ENCODE measurements at regions not wholly inside any gene's neighbourhood (a gene's known extent, or its start where the extent isn't known, plus 50 kb on each side); places are given as distances from the start of the nearest gene placed in this dataset.

GRCh38 chr2:53505826-53506225 lies 261.8 kb upstream of the CHAC2 start:
- intact Hi-C loops (cut with micrococcal nuclease; ENCODE audit: unreplicated experiment) (no loop called here), in situ Hi-C loops (cut with MboI) (no loop called here)
- TF ChIP-seq MEF2B (IDR thresholded peaks at IDR 0.05; ENCODE audit: partially characterized antibody, poor library complexity, severe bottlenecking), result no peak
- no peak for TF ChIP-seq CHD2 (IDR thresholded peaks at IDR 0.05; ENCODE audit: borderline replicate concordance, low read depth, low read length)
- TF ChIP-seq ZNF384 (IDR thresholded peaks at IDR 0.05; ENCODE audit: borderline replicate concordance, low read depth, low read length), result no peak
- TF ChIP-seq CTCF (IDR thresholded peaks at IDR 0.05 in 2 of 3, conservative IDR thresholded peaks at IDR 0.05 in 1 of 3; ENCODE audit: control insufficient read depth in 2 of 3, extremely low read depth in 1 of 3, insufficient read depth in 1 of 3, low read depth in 3 of 3, low read length in 3 of 3), result no peak
- no peak for TF ChIP-seq RELA (IDR thresholded peaks at IDR 0.05; ENCODE audit: borderline replicate concordance, partially characterized antibody)
- no peak for TF ChIP-seq ATF3 (IDR thresholded peaks at IDR 0.05; ENCODE audit: borderline replicate concordance, extremely low read depth, low read depth, low read length)
- TF ChIP-seq EED (IDR thresholded peaks at IDR 0.05; ENCODE audit: low read depth), result no peak
- TF ChIP-seq ZNF622 (IDR thresholded peaks at IDR 0.05), result no peak
- TF ChIP-seq KAT2A (conservative IDR thresholded peaks at IDR 0.05; ENCODE audit: control insufficient read depth, low read depth, low read length), result no peak
- TF ChIP-seq MTA3 (IDR thresholded peaks at IDR 0.05; ENCODE audit: borderline replicate concordance, low read length), result no peak
- no peak for TF ChIP-seq SREBF1 (IDR thresholded peaks at IDR 0.05; ENCODE audit: low read length)
- TF ChIP-seq HDAC2 (IDR thresholded peaks at IDR 0.05), result no peak
- no peak for TF ChIP-seq SIX5 (IDR thresholded peaks at IDR 0.05; ENCODE audit: low read depth, low read length, severe bottlenecking)
- no peak for TF ChIP-seq CREB1 (IDR thresholded peaks at IDR 0.05; ENCODE audit: low read depth)
- TF ChIP-seq TAF1 (IDR thresholded peaks at IDR 0.05; ENCODE audit: borderline replicate concordance, low read depth, low read length), result no peak
- no peak for TF ChIP-seq SRF (IDR thresholded peaks at IDR 0.05; ENCODE audit: low read depth in 2 of 2, low read length in 2 of 2)
- TF ChIP-seq BMI1 (IDR thresholded peaks at IDR 0.05; ENCODE audit: borderline replicate concordance), result no peak
- no peak overlapping the region for H3K27ac ChIP-seq (ENCODE audit: control insufficient read depth, insufficient read depth)
- ATAC-seq, result no peak
- H3K4me3 ChIP-seq, result no peak overlapping the region
- no peaks in the 10 kb centered on the region for H3K4me1 ChIP-seq (ENCODE audit: control insufficient read depth, insufficient read depth, low read length)
- ChIA-PET POLR2A (no interaction called here), CTCF (no interaction called here), SMC1A (ENCODE audit: uncharacterized antibody, unreplicated experiment) (no interaction called here), RAD21 (ENCODE audit: unreplicated experiment) (no interaction called here)
- FAIRE-seq, result no peak
- no peaks in the 10 kb centered on the region; a peak in 1 of 4 replicates for H3K27me3 ChIP-seq (replicated peaks in 1 of 2; ENCODE audit: control insufficient read depth in 2 of 2, insufficient read depth in 2 of 2, low read length in 1 of 2)
- H3K36me3 ChIP-seq (ENCODE audit: control insufficient read depth in 2 of 2, insufficient read depth in 2 of 2, low read length in 1 of 2), result no peaks in the 10 kb centered on the region
- BruUV-seq (replicated peaks), result no TSS peak
- no peak for DNase-seq (ENCODE audit: low read depth, low spot score)
- 58% methylated on average over 3 of the region's 3 CpGs for WGBS (ENCODE audit: insufficient coverage, insufficient replicate concordance, low lambda C conversion rate, missing lambda C conversion rate)
- H4K20me1 ChIP-seq (ENCODE audit: control insufficient read depth, insufficient read depth), result no peaks in the 10 kb centered on the region
- no peak overlapping the region for H3K4me2 ChIP-seq (ENCODE audit: control insufficient read depth, insufficient read depth)
- no peak overlapping the region for H2AFZ ChIP-seq (ENCODE audit: control insufficient read depth, low read depth, low read length)
- no peaks in the 10 kb centered on the region for H3K9me3 ChIP-seq (replicated peaks; ENCODE audit: control insufficient read depth, insufficient read depth, low read length)
- H3K9ac ChIP-seq (ENCODE audit: control insufficient read depth, insufficient read depth, low read length), result no peak overlapping the region
- no peaks in the 10 kb centered on the region for H3K79me2 ChIP-seq (ENCODE audit: control insufficient read depth, insufficient read depth, low read length)
